ENCODE measurements at regions not wholly inside any gene's neighbourhood (a gene's known extent, or its start where the extent isn't known, plus 50 kb on each side); places are given as distances from the start of the nearest gene placed in this dataset.

DNA sequence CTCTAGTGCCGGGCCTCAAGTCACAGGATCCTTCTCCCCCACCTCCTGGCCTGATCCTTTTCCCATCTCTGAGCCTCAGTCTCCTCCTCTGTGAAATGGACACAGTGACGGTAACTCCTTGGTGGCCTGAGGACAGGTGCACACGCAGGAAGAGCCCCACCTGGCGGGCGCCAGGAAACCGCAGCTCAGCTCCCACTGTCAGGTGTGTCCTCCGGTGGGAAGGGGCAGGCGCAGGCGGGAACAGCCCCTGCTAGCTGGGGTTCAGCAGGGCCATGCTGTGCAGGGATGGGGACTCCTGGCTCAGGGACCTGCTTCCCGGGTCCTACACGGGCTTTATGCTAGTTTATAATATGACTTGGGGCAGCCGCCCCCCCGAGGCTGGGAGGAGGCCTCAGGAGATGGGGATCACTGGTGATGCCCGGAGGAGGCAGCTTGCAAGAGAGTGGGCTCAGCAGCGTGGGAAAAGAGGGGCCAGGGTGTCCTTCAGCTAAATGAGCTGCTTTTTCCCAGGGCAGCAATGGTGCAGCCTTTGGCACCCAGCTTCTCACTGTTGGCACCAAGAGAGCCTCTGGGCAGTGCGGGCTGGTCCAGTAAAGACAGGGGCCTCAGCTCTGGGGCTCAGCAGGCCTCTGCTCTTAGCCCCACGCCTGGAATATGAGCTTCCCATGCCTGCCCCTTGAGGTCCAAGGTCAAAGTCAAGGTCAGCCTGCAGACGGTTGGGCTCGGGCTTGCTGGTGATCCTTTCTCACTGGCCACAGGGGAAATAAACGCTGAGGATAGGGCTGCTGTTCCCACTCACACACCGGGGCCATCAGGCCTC is 68.0 kb upstream of the FAM20C start:
- no peak for DNase-seq

DNA sequence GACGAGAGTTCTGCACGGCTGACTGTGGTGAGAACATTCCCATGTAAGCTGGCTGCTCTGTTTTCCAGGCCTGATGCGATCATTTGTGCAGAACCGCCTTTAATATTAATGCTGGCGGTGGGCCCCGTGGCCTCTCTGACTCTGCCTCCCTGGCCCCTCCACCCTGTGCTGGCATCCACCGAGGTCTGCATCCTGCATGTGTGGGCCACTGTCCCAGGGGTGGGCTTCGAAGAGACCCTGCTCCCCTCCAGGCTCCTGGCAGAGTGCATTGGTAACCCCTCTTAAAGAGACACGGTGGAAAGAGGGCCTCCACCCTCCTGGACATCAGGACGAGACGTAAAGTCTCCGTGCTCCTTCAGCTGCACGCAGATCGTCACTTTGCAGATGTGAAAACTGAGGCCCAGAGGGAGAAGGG is 67.3 kb upstream of the FAM20C start:
- no peak for DNase-seq

DNA sequence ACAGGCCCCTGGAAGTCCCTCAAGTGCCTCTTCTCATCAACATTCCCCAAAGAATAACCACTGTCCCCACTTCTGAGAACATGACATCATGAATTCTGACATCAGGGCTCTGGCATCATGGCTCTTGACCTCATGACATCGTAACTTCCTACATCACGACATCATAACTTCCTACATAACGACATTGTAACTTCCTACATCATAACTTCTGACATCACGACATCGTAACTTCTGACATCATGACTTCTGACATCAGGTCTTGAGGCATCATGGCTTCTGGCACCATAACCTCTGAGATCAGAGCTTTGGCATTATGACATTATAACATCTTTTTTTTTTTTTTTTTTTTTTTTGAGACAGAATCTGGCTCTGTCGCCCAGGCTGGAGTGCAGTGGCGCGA is 66.7 kb upstream of the FAM20C start:
- DNase-seq: no peak

- no peak for DNase-seq
Measured at GRCh38 chr7:126368-126767, 66.0 kb upstream of the FAM20C start.

DNA sequence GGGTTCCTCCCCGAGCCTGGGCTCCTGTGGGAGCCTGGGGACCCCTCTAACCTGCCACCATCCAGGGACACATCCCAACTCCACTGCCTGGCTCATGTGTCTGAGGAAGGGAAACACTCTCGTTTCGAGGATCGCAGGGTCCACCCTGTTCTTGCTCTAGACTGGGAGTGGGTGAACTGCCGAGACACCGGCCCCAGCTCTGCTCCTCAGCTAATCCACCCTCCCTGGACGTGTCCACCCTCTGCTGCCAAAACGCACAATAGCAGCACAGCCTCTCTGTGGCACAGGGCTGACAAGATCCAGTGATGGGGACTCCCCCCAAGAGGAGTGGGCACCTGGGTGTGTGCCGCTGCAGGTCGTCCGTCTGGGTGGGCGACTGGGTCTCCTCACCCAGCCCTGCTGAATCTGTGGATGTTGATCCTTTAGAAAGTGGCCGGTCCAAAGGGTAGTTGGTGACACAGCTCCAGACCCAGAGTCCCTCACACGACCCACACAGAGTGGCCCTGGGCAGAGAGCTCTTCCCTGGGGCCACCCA is 65.2 kb upstream of the FAM20C start:
- no peak for DNase-seq

DNA sequence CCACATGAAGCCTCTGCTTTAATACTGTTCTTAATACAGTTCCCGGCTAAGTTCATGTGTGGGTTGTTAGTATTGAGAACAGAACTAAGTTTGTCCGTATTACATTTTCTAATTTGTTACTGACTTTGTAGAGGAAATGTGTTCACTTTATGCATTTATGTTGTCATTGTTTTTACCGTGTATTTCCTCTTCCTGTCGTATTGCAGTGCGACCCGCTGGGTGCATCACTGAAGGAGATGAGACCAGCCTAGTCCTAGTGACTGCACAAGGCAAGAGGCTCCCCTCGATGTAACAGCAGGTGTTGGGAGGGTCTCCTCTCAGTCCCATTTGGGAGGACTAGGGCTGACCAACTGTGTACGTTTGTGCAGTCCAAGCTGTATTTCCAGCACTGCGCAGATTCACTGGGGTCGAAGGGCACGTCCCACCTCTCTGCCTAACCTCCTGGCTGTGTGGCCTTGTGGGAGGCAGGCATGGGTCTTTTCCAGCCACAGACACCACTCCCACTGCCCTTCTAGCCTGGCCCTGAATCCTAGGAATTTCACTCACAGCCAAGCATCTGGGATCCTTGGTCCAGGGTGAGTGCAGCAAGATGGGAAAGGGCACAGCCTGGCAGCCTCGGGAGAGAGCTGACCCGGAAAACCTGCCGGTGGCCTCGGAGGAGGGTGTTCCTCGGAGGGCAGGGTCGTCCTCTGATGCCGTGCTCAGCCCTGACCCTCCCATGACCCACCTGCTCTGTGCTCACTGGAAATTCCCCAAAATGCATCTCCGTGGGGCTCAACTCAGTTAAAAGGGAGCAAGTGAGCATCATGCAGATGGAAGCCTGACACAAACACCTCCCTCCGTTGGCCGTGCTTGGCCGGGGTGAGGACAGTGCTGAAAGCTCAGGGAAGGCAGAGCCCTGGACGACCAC is 63.9 kb upstream of the FAM20C start:
- no peak for DNase-seq

DNA sequence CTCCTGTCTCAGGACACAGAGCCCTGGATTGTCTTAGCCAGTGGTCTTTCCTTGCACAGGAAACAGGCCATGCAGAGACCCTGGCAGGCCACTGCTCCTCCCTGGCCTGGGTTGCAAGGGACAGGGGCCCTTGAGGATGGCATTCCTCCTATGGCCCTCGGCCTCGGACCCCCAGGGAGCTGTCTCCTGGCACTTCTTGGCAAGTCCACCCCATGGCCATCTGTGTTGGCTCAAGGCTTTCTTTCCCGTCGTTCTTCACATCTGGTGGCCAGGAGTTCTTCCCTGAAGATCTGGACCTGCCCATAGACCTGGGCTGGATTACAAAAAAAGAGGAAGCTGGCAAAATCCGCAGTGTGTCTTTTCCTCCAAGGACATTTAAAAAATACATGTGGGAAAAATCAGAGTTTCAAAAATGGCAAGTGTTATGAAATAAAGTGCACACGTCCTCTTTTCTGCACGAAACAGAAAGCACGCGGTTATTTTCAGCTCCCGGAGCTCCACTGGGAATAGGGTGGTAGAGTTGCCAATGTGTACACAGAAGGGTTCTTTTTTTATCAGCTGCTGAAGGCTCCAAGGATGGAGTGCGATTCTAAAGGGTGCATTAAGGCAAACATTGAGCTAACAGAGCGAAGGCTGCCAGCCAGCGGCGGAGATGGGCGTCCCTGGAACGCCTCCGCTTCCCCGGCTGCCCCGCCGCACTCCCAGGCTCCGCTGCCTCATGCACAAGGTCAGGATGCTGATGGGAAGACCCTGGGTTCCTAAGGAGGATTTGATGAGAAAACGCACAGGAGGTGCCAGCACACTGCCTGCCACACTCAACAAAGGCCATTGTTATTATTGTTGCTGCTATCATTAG is 62.8 kb upstream of the FAM20C start:
- no peak for DNase-seq

GRCh38 chr7:130222-130572 is 62.2 kb upstream of the FAM20C start:
- DNase-seq: no peak

DNA sequence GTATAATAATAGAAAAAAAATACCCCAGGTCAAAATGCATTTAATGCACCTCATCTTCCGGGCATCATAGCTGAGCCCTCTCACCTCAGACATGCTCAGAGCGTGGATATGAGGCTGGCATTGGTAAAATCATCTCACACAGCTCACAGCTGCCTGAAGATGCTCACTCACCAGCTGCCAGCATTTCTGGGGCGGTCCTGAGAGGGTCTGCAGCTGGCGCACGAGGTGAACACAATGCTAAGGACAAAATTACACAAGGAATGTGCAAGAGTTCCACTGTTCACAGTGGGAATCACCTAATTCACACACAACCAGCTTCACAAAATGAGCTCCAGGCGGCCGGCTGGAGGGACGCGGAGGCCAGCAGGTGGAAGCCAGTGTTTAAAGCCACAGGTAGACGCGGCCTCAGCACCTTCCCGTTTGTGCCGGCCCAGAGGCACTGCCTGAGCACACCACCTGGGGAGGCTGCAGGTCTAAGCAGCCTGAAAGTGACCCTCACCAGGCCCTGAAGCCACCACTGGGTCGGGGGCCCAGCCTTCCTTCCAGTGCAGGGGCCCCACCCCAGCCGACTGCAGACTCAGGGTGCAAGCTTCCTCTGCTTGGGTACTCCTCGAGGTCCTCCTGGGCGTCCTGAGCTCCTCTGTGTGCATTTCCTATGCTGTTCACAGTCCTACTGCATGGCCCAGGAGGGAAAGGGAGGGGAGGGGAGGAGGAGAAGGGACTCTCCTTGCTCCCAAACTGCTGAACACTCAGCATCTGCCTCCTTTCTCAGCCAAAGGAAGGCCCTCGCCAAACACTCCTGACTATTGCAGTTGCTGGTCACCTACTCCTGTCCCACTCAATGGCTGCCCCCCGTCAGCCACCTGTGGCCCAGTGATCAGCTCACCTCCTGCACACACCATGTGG is 61.2 kb upstream of the FAM20C start:
- DNase-seq: no peak

DNA sequence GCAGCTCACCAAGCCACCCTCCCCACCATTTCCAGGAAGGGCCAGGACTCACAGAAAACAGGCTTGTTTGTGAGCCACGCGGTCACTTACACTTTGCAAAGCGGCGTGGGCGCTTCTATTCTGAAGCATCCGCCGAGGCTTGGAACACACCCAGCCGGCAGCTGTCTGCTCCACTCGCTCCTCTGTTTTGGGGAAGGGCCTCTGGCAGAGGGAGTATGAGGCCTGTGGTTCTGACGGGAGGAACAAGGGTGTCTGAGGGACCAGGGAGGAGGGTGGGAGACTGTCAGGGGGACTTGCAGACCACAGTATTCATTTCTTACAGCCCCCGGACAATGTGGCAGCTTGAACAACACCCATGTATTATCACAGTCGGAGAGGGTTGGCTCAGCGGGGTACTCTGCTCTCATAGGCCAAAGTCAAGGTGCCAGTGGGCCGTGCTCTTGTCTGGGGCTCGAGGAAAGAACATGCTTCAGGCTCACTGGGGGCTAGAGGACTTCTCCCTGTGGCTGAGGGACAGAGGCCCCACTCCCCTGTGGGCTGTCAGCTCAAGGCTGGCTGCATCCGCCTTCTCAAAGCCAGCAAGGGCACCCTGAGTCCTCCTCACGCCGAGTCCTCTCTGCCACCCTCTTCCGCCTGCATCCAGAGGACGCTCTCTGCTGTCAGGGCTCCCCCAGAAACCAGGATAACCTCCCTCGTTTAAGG is 60.4 kb upstream of the FAM20C start:
- no peak for DNase-seq

DNA sequence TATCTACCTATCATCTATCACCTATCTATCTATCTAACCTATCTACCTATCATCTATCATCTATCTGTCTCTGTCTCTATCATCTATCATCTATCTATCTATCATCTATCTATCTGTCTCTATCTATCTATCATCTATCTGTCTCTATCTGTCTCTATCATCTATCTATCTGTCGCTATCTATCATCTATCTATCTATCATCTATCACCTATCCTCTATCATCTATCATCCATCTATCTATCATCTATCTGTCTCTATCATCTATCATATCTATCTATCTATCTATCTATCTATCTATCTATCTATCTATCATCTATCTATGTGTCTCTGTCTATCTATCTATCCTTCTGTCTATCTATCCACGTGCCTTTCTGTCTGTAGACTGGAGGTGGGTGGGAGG is 59.5 kb upstream of the FAM20C start:
- DNase-seq: no peak

DNA sequence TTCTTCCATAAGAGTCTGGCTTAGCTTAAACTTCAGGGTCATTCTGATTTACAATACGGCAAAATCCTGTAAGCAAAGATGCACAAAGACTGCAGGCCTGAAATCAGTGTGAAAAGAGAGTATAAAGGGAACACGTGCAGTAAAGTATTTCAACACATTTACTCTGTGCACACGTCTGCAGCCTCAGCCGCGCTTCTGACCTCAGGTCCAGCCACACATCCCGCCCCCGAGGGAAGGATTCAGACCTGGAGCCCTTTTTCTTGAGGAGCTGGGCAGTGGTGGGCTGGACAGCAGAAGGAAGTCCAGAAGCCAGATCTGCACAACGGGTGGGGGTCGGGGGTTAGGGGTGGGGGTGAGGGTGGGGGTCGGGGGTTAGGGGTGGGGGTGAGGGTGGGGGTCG is 58.9 kb upstream of the FAM20C start:
- no peak for DNase-seq

GRCh38 chr7:134029-134428 is 58.3 kb upstream of the FAM20C start:
- no peak for DNase-seq

DNA sequence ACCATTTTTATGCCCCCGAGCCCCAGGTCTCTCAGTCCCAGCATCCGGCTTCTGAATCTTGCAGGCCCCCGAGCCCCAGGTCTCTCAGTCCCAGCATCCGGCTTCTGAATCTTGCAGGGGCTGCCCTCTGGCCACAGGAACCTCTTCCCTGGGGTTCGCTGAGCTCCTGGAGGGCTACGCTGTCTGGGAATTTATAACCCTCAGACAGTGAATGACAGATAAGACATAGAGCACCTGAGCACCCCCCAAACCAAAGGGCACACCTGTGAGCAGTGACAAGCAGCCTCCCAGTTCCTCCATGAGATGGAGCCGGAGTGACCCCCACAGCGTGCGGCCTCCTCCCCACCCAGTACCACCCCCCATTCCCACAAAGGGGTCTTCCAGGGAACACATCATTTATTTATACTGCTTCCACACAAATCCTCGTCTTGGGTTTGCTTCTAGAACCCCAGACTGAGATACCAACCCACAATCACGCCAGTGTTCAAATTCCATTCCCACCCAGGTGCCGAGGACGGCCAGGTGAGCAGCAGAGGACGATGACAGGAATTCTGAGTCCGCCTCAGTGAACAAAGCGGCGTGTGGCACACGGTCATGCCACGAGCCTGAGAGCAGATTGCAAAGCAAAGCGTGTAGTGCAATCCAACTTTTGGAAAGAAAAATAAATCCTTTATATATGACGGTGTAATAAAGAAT is 57.7 kb upstream of the FAM20C start:
- DNase-seq: no peak

GRCh38 chr7:135257-135653 is 57.1 kb upstream of the FAM20C start:
- DNase-seq: no peak

DNA sequence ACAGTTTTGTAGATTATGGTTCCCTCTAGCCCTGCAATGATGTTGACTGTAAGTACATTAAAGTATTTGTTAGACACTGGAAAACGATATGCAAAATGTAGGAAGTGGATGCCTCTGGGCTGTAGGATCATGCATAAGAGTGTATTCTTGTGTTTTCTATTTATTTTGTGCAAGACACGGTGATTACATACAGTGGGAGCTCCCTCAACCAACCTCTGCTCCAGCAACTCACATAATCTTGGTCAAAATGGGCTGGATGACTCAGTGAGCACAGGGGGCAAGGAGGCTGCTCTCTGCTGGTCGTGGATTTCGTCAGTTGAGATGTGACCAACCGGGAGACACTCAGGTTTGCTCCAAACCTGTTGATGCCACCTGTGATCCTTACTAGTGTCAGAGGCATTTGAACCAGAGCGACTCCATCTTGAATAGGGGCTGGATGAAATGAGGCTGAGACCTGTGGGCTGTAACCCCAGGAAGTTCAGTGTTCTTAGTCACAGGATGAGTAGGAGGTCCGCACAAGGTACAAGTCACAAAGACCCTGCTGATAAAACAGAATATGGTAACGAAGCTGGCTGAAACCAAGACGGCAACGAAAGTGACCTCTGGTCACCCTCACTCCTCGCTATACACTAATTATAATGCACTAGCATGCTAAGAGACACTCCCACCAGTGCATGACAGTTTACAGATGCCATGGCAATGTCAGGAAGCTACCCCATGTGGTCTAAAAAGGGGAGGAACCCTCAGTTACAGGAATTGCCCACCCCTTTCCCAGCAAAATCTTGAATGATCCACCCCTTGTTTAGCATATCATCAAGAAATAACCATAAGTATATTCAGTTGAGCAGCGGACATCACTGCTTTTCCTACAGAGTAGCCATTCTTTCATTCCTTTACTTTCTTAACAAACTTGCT is 56.4 kb upstream of the FAM20C start:
- DNase-seq: no peak

DNA sequence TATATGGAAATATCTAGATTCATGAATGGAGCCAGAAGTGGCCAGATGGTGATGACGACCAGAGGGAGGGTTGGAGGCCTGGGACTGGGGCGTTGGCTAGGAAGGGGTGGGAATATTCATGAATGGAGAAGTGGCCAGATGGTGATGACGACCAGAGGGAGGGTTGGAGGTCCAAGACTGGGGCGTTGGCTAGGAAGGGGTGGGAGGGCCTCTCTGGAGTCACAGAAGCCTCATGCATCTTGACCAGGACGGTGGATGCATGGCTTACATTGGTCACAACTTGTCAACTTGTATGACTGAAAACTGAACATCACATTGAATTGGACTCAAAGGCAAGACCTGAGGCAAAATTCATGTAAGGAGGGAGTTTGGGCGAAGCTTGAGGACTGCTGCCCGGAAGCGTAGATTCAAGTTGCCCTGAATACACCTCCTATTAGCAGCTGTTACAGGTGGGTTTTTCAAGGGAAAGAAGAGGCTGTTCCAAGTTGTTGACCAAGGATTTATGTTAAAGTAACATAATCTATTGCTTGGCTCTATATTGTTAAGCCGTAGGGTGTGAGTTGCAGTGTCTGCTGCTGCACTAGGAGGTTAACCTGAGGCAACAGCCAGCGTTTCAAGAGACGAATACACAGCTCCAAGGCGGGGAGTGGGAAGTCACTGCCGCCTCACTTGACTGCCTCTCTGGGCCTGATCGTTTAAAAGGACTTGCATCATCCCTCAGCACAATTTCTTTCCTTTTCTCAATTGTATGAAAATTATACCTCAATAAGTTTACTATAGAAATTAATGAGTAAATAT is 55.1 kb upstream of the FAM20C start:
- DNase-seq: no peak

DNA sequence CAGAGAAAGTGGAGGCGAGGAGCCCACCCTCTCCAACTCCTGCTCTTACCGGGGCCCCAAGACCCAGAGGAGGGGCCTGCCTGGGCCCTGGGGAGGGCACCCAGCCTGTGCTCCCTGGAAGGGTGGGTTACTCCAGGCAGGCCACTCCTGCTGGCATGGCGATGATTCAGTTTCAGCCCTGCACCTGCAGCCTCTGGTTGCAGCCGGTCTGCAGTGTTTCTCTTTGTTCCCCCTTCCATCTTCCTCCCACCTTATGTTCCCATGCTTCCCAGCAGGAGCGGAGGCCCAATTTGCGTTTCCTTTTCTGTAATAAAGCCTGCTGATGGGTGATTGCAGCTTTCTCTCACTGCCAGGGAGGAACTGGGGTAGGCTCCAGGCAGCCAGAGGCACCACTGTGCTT is 53.2 kb upstream of the FAM20C start:
- no peak for DNase-seq
